ENCODE measurements at regions not wholly inside any gene's neighbourhood (a gene's known extent, or its start where the extent isn't known, plus 50 kb on each side); places are given as distances from the start of the nearest gene placed in this dataset.

- Histone ChIP-seq H3K4me3 (no peak overlapping the region), H3K36me3 (ENCODE audit: control insufficient read depth in 2 of 2, insufficient read depth in 2 of 2, low read length in 1 of 2) (no peaks in the 10 kb centered on the region), H3K27me3 (replicated peaks in 1 of 2; ENCODE audit: control insufficient read depth in 2 of 2, insufficient read depth in 2 of 2, low read length in 1 of 2) (peaks cover 0 to 2% of the 10 kb centered on the region in 2 experiments; a peak in 2 of 4 replicates), H3K9me3 (replicated peaks; ENCODE audit: control insufficient read depth, insufficient read depth, low read length) (no peaks in the 10 kb centered on the region), H3K4me1 (ENCODE audit: control insufficient read depth, insufficient read depth, low read length) (no peaks in the 10 kb centered on the region), H3K9ac (ENCODE audit: control insufficient read depth, insufficient read depth, low read length) (no peak overlapping the region), H3K4me2 (ENCODE audit: control insufficient read depth, insufficient read depth) (no peak overlapping the region), H2AFZ (ENCODE audit: control insufficient read depth, low read depth, low read length) (no peak overlapping the region), H3K27ac (ENCODE audit: control insufficient read depth, insufficient read depth) (no peak overlapping the region), H3K79me2 (ENCODE audit: control insufficient read depth, insufficient read depth, low read length) (no peaks in the 10 kb centered on the region), H4K20me1 (ENCODE audit: control insufficient read depth, insufficient read depth) (no peaks in the 10 kb centered on the region)
- ChIA-PET RAD21 (ENCODE audit: unreplicated experiment) (no interaction called here), POLR2A (no interaction called here), CTCF (no interaction called here), SMC1A (ENCODE audit: uncharacterized antibody, unreplicated experiment) (interaction anchor here (1.0 kb wide), 1 partner anchor 116 kb away, joined by 3 read pairs; no protein-coding TSS in a partner anchor)
- no peak for FAIRE-seq
- in situ Hi-C loops (cut with MboI) (no loop called here), intact Hi-C loops (cut with micrococcal nuclease; ENCODE audit: unreplicated experiment) (no loop called here)
- ATAC-seq, result no peak
- BruUV-seq (replicated peaks), result no TSS peak
- no peak for DNase-seq (ENCODE audit: low read depth, low spot score)
- 40% methylated on average over 9 of the region's 9 CpGs for WGBS (ENCODE audit: insufficient coverage, insufficient replicate concordance, low lambda C conversion rate, missing lambda C conversion rate)
- TF ChIP-seq MXI1 (IDR thresholded peaks at IDR 0.05; ENCODE audit: low read depth, low read length), result no peak
- no peak for TF ChIP-seq NRF1 (conservative IDR thresholded peaks at IDR 0.05; ENCODE audit: low read depth, low read length)
- no peak for TF ChIP-seq SIN3A (IDR thresholded peaks at IDR 0.05; ENCODE audit: low read depth, low read length)
- TF ChIP-seq, protein P1, sequence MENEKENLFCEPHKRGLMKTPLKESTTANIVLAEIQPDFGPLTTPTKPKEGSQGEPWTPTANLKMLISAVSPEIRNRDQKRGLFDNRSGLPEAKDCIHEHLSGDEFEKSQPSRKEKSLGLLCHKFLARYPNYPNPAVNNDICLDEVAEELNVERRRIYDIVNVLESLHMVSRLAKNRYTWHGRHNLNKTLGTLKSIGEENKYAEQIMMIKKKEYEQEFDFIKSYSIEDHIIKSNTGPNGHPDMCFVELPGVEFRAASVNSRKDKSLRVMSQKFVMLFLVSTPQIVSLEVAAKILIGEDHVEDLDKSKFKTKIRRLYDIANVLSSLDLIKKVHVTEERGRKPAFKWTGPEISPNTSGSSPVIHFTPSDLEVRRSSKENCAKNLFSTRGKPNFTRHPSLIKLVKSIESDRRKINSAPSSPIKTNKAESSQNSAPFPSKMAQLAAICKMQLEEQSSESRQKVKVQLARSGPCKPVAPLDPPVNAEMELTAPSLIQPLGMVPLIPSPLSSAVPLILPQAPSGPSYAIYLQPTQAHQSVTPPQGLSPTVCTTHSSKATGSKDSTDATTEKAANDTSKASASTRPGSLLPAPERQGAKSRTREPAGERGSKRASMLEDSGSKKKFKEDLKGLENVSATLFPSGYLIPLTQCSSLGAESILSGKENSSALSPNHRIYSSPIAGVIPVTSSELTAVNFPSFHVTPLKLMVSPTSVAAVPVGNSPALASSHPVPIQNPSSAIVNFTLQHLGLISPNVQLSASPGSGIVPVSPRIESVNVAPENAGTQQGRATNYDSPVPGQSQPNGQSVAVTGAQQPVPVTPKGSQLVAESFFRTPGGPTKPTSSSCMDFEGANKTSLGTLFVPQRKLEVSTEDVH (IDR thresholded peaks at IDR 0.05; ENCODE audit: low read depth, partially characterized antibody), result no peak
- TF ChIP-seq, protein P2, sequence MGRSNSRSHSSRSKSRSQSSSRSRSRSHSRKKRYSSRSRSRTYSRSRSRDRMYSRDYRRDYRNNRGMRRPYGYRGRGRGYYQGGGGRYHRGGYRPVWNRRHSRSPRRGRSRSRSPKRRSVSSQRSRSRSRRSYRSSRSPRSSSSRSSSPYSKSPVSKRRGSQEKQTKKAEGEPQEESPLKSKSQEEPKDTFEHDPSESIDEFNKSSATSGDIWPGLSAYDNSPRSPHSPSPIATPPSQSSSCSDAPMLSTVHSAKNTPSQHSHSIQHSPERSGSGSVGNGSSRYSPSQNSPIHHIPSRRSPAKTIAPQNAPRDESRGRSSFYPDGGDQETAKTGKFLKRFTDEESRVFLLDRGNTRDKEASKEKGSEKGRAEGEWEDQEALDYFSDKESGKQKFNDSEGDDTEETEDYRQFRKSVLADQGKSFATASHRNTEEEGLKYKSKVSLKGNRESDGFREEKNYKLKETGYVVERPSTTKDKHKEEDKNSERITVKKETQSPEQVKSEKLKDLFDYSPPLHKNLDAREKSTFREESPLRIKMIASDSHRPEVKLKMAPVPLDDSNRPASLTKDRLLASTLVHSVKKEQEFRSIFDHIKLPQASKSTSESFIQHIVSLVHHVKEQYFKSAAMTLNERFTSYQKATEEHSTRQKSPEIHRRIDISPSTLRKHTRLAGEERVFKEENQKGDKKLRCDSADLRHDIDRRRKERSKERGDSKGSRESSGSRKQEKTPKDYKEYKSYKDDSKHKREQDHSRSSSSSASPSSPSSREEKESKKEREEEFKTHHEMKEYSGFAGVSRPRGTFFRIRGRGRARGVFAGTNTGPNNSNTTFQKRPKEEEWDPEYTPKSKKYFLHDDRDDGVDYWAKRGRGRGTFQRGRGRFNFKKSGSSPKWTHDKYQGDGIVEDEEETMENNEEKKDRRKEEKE (IDR thresholded peaks at IDR 0.05), result no peak
- no peak for TF ChIP-seq ETV6 (conservative IDR thresholded peaks at IDR 0.05 in 1 of 2, IDR thresholded peaks at IDR 0.05 in 1 of 2; ENCODE audit: borderline replicate concordance in 1 of 2, low read depth in 1 of 2)
- TF ChIP-seq, protein P3, sequence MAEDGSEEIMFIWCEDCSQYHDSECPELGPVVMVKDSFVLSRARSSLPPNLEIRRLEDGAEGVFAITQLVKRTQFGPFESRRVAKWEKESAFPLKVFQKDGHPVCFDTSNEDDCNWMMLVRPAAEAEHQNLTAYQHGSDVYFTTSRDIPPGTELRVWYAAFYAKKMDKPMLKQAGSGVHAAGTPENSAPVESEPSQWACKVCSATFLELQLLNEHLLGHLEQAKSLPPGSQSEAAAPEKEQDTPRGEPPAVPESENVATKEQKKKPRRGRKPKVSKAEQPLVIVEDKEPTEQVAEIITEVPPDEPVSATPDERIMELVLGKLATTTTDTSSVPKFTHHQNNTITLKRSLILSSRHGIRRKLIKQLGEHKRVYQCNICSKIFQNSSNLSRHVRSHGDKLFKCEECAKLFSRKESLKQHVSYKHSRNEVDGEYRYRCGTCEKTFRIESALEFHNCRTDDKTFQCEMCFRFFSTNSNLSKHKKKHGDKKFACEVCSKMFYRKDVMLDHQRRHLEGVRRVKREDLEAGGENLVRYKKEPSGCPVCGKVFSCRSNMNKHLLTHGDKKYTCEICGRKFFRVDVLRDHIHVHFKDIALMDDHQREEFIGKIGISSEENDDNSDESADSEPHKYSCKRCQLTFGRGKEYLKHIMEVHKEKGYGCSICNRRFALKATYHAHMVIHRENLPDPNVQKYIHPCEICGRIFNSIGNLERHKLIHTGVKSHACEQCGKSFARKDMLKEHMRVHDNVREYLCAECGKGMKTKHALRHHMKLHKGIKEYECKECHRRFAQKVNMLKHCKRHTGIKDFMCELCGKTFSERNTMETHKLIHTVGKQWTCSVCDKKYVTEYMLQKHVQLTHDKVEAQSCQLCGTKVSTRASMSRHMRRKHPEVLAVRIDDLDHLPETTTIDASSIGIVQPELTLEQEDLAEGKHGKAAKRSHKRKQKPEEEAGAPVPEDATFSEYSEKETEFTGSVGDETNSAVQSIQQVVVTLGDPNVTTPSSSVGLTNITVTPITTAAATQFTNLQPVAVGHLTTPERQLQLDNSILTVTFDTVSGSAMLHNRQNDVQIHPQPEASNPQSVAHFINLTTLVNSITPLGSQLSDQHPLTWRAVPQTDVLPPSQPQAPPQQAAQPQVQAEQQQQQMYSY (CRISPR knock-in tag; IDR thresholded peaks at IDR 0.05), result no peak
- TF ChIP-seq, protein P4, sequence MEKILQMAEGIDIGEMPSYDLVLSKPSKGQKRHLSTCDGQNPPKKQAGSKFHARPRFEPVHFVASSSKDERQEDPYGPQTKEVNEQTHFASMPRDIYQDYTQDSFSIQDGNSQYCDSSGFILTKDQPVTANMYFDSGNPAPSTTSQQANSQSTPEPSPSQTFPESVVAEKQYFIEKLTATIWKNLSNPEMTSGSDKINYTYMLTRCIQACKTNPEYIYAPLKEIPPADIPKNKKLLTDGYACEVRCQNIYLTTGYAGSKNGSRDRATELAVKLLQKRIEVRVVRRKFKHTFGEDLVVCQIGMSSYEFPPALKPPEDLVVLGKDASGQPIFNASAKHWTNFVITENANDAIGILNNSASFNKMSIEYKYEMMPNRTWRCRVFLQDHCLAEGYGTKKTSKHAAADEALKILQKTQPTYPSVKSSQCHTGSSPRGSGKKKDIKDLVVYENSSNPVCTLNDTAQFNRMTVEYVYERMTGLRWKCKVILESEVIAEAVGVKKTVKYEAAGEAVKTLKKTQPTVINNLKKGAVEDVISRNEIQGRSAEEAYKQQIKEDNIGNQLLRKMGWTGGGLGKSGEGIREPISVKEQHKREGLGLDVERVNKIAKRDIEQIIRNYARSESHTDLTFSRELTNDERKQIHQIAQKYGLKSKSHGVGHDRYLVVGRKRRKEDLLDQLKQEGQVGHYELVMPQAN (conservative IDR thresholded peaks at IDR 0.05), result no peak
- TF ChIP-seq NFIC (IDR thresholded peaks at IDR 0.05; ENCODE audit: low read depth, low read length), result no peak
These were observed 109.7 kb downstream of the RAMP3 start for GRCh38 chr7:45267262-45267661.

Measured in GM12878 (cell line).